ENCODE measurements at regions not wholly inside any gene's neighbourhood (a gene's known extent, or its start where the extent isn't known, plus 50 kb on each side); places are given as distances from the start of the nearest gene placed in this dataset.

DNA sequence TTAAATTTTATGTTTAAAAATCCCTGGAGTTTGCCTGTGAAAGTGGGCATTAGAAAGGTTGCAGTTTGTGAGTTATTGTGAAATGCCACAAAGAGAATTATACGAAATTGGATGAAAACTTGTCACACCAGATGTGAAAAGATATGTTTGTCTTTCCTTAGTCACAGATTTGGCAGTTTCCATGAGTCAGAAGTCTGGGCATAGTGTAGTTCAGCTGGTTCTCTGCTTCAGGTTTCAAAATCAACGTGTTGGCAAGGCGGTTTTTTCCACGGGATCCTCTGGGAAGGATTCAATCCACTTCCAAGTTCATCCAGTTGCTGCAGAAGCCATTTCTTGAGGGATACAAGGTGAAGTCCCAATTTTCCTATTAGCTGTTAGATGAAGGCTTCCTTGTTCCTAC lies 658.0 kb upstream of the CDH2 start:
- no peak for DNase-seq (ENCODE audit: low spot score)

GRCh38 chr18:28831908-28832307 lies 655.0 kb upstream of the CDH2 start:
- DNase-seq (ENCODE audit: low spot score): no peak

DNA sequence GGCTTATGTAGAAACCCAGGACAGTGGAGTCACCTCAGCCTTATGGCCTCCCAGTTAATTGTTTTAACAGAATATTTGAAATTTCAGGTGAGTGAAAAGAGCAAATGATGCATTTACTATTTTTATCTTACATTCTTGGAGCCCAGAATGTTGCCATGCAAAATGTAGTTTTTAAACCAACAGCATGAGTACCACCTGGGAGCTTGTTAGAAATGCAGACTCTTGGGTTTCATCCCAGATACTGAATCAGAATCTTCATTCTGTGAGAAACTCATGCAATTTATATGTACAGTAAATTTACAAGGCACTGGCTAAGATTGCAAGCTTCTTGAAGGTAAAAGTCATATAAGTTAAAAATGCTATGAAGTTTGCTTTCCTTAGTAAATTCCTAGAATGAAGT lies 654.5 kb upstream of the CDH2 start:
- DNase-seq (ENCODE audit: low spot score): peak; percentile 14

GRCh38 chr18:28826107-28826506 lies 649.2 kb upstream of the CDH2 start:
- DNase-seq (ENCODE audit: low spot score): no peak

DNA sequence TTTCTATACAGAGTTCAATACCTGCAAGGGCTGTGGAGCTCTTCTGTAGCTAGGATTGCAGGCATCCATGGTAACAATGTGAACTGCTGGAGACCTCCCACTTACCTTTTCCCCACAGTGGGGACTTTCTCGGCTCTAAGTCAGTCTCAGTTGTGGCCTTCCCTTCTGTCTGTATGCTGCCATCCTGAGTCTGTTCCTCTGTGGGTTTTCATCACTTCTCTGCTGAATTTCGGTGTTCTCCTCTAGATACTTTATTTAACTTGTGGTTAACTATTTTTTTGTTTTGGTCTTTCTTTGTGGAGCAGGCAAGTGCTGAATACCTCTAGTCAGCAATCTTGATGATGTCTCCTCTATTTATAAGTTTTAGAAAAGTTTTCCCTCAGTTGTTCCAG lies 647.2 kb upstream of the CDH2 start:
- no peak for DNase-seq (ENCODE audit: low spot score)

- DNase-seq (ENCODE audit: low spot score): no peak
These were observed 646.7 kb upstream of the CDH2 start for GRCh38 chr18:28823506-28824182.

DNA sequence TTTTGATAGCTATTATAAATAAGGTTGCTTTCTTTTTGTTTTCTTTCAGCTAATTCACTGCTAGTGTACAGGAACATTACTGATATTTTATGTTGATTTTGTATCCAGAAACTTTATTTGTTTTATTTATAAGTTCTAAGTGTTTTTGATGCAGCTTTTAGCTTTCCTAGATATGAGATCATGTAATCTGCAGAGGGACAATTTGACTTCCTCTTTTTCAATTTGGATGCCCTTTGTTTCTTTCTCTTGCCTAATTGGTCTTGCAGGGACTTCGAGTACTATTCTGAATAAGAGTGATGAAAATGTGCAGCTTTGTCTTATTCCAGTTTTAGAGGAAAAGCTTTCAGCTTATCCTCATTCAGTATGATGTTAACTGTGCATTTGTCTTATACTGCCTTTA lies 643.4 kb upstream of the CDH2 start:
- DNase-seq (ENCODE audit: low spot score): no peak

DNA sequence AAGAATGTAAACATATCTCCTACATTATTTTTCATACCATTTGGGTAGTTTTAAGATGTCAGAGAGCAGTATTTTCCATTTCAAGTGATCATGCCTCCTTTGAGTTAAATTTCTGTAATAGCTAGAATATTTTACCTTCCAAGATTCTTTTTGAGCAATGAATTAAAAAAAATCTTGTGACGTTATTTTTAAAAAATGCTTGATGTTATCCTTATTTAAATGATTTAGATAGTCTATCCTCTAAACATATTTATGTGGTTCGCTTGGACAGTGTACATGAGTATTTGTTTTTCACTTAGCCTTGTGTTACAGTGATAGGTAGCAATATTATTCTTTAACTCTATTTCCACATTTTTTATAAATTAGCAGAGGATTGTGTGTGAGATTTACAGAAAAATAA lies 639.2 kb upstream of the CDH2 start:
- DNase-seq (ENCODE audit: low spot score): no peak

GRCh38 chr18:28814365-28814764 lies 637.4 kb upstream of the CDH2 start:
- no peak for DNase-seq (ENCODE audit: low spot score)

- DNase-seq (ENCODE audit: low spot score): no peak
These were observed 631.4 kb upstream of the CDH2 start for GRCh38 chr18:28808373-28808772.

DNA sequence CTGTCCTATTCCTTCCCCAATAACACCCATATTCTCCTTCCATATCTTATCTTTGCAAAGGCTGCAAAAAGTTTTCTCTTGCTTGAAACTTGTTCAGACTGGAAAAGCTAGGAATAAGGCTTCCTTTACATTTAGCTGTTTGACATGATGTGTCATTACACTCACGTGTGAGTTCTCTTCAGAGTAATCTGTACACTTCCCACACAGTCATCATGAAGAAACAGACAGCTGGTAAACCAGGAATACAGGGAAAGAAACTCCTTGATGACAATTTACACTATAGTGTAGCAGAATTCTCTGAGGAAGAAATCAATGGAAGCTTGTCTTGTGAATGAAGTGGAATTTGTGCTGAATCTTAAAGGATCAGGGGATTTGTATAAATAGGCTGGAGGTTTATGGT lies 628.6 kb upstream of the CDH2 start:
- no peak for DNase-seq (ENCODE audit: low spot score)

GRCh38 chr18:28804512-28805202 lies 627.7 kb upstream of the CDH2 start:
- DNase-seq (ENCODE audit: low spot score): peak; percentile 32

- DNase-seq (ENCODE audit: low spot score): no peak
These were observed 625.6 kb upstream of the CDH2 start for GRCh38 chr18:28802546-28802945.

DNA sequence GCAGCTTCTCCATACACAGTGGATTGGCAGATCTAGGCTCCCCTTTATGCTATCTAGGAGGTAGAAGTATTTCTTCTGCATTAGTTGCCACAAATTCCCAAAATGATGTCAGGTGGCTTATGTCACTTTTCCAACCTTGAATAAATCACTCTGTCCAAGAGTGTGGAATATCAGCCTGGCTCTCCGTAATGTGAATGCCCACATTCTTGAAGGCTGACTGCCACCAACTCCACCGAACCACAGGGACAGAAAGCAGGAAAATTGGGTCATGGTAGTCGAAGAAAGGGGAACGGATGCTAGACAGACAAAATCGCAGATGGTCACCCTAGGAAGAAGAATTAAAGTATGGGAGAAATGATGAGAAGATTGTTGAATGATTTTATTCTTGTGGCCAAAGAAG lies 624.9 kb upstream of the CDH2 start:
- no peak for DNase-seq (ENCODE audit: low spot score)

- DNase-seq (ENCODE audit: low spot score): no peak
These were observed 617.7 kb upstream of the CDH2 start for GRCh38 chr18:28794459-28795245.

DNA sequence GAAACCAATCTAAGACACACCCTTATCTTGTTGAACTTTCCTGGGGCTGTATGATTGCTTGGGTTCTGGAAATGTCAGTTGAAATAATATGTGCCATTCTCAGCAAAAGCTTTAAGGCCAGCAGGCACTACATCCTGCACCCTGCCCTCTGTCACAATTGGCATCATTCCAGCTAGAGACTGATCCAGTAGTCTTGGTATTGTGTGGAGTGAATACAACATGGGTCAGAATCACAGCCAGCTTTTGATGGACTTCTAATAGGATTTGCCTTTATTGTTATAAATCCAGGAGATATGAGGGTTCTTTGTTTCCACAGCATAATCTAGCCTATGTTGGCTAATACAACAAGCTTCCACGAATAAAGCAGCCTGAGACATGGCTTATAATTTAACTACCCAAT lies 617.0 kb upstream of the CDH2 start:
- DNase-seq (ENCODE audit: low spot score): peak; percentile 21

DNA sequence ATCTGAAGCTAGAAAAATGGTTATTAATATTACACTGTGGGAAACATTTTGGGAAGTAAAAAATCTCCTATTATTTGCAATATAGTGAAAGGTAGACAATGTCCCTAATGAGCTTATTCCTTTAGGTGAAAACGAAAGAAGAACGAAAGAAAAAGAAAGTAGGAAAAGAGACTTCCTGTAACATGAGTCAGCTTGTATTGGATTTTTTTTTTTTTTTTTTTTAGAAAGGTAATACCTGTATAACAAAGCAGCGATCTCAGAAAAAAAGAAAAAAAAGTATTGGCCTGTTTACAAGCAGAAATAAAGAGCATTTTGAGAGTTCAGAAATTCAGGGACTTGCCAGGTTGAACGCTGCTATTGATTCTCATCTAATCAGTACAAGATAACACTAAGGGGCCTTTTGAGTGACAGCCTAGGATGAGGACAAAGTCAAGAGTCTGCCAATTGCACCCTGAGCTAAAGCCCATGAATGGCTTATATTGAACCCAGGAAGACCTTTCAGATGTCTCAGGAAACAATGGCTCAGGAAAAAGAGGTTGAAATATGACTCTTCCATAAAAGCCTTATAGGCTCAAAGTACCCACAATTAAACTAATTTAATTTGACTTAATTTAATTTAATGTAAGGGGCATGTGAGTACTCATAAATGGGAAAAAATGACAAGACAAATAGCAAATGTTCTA lies 615.6 kb upstream of the CDH2 start:
- no peak for DNase-seq (ENCODE audit: low spot score)

DNA sequence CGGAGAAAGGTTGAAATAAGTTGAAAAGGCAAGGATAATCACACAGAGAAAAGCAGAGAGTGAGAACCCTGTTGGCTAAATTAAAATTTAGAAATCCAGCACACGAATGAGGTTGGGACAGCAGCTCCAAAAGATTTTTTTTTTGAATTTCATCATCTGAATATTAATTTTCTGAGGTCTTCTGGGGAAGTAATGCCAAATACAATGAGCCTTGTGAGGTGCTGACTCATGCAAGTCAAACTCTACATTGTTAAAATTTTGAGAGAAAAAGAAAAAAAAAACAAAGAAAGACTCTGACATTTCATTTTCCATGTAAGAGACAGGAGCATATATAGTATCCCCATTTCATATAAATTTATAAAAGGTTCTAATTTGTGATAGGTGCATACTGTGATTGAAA lies 614.2 kb upstream of the CDH2 start:
- no peak for DNase-seq (ENCODE audit: low spot score)

GRCh38 chr18:28789502-28789901 lies 612.6 kb upstream of the CDH2 start:
- peak; percentile 43 for DNase-seq (ENCODE audit: low spot score)

- no peak for DNase-seq (ENCODE audit: low spot score)
These were observed 610.0 kb upstream of the CDH2 start for GRCh38 chr18:28786926-28787325.

DNA sequence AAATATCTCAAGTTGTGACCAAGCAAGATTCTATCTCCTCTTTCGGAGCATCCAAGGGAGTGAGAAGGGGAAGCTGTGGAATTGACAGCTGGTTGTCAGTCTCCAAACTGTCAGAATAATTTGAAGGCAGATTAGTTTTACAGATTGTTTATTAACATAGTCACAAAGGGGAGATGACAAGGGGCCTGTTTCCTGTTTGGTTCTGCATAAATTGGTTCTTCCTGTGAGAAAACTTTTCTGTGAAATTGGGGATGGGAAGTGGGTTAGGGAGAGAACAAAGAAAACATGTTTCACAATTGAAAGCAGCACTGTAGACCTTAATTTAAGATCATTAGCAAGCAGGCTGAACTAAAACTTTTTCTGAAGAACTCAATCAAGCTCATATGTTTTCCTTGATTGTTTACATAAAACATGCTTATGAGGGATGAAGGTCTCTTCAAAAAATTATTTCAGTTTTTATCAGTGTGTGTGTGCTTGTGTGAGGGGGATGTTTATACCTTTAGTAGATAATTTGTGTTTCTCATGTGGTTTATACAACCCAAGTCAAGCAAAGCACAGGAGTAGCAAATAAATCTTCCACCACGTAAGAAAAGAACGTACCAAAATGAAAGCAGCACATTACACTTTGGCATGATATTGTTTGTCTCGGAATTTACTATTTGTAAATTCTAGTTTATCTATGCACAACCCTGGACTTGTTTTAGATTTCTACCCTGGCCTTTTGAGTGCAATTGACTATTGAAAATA lies 604.9 kb upstream of the CDH2 start:
- no peak for DNase-seq (ENCODE audit: low spot score)

DNA sequence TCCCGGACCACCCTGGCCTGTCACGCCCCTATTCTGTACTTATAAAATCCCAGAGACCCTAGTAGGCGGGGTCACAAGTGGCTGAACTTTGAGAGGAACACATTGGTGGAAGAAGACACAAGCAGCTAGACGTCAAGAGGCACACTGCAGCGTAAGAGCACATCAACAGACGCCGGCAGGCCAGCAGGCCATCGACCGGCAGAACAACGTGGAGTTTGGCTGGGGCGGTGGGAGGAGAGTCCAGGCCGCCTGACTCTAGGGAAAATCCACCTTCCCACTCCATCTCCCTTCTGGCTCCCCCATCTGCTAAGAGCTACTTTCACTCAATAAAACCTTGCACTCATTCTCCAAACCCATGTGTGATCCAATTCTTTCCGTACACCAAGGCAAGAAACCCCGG lies 601.8 kb upstream of the CDH2 start:
- DNase-seq (ENCODE audit: low spot score): no peak
